ENCODE measurements at regions not wholly inside any gene's neighbourhood (a gene's known extent, or its start where the extent isn't known, plus 50 kb on each side); places are given as distances from the start of the nearest gene placed in this dataset.

DNA sequence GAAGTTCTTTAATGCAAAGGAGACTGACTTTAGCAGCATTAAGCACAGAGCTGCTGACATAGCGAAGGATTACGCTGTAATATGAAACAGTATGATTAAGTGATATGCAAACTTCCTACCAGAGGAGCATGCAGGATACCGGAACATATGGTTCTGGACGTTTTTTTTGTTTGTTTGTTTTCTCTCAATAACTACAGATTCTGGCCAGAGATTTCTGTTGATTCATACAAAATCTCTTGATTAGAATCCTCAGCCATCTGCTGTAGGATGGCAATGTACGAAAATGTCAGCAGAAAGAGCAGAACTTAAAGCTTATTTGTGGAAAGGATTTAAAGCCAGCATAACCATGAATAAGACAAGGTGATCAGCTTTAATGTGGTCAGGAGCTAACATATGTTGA is 970.7 kb downstream of the KCNT2 start:
- DNase-seq (ENCODE audit: low read depth, low spot score): no peak

DNA sequence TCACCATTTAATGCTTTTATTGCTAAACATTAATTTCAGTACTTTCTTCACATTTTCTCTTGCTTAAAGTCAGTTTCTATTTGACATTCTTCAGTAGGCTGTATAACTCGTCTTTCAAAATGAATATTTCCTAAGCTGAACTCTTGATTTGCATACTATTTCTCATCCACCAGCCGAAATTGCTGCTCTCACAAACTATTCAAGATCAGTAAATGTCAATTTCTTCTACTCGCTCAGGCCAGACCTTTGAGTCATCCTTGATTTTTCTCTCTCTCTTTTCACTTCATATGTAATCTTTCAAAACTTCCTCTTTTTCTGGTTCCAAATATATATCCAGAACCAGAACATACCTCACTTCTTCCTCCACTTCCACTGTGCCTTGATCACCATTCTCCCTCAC is 990.0 kb downstream of the KCNT2 start:
- no peak for DNase-seq (ENCODE audit: low read depth, low spot score)
- no peak overlapping the region for H3K4me3 ChIP-seq (ENCODE audit: low read length)

More for the DNA sequence above, 970.7 kb downstream of the KCNT2 start:
- no peak overlapping the region for H3K4me3 ChIP-seq (ENCODE audit: low read length)

DNA sequence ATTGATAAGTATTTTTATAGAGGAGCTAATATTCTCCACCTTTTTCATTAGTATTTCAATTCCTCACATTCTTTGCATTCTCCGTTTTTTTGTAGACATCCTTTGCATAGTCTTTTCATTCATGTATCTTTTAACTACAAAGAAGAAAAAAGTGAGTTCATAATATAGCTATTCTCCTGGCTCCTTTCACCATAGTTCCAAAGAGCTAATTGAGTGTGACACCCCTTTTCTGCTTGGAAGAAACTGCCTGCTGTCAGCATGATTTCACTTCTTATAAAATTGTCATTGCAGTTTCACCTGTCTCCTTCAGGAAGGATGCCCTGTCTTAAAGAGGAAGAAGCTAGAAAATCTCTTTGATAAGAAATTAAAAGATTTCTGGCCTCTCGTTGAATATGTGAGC is 991.1 kb downstream of the KCNT2 start:
- H3K4me3 ChIP-seq (ENCODE audit: low read length): no peak overlapping the region
- DNase-seq (ENCODE audit: low read depth, low spot score): no peak

DNA sequence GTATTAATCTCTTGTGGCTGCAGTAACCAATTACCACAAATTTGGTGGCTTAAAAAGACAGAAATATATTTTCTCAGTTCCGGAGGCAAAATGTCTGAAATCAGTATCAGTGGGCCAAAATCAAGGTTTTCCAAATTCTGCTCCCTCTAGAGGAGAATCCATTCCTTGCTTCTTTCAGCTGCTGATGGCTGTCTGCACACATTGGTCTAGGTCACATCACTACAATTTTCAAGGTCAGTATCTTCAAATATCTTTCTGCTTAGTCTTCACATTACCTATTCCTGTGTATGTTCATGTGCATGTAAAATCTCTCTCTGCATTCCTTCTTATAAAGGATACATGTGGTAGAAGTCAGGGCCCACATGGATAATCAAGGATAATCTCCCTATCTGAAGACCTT is 999.4 kb downstream of the KCNT2 start:
- no peak overlapping the region for H3K4me3 ChIP-seq (ENCODE audit: low read length)
- no peak for DNase-seq (ENCODE audit: low read depth, low spot score)

GRCh38 chr1:195606483-195606882 is 1001.8 kb downstream of the KCNT2 start:
- H3K4me3 ChIP-seq (ENCODE audit: low read length): no peak overlapping the region
- DNase-seq (ENCODE audit: low read depth, low spot score): no peak

DNA sequence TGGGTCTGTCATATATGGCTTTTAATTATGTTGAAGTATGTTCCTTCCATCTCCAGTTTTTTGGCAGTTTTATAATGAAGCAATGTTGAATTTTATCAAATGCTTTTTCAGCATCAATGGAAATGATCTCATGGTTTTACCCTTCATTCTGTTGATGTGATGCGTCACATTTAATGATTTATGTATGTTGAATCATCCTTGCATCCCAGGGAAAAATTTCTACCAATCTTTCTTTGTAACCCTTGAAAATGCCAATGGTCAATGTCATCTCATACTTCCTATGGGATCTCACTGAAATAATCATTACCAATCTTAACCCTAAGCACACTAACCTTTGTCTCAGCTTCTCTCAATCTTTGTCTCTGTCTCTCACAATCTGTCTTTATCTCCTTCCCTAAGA is 1004.0 kb downstream of the KCNT2 start:
- DNase-seq (ENCODE audit: low read depth, low spot score): no peak

DNA sequence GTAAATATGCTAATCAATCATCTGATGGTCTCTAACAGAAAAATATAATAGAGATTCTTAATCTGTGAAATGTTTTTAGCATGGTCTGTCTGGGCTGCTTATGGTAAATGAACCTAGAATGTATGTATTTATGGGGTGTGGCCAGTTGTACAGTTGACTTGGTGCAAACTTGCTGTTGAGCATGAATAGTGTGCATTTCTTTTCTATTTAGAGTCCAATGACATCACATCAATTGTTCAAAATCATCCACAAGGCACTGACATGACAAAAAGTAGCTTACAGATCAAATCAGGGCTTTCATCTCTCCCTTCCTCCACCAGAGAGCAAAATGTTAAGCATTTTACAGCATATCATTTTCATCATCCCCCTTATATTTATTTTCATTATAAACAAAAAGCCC is 1010.3 kb downstream of the KCNT2 start:
- DNase-seq (ENCODE audit: low read depth, low spot score): no peak
- no peak overlapping the region for H3K4me3 ChIP-seq (ENCODE audit: low read length)

More for the DNA sequence above, 1004.0 kb downstream of the KCNT2 start:
- H3K4me3 ChIP-seq (ENCODE audit: low read length): no peak overlapping the region

DNA sequence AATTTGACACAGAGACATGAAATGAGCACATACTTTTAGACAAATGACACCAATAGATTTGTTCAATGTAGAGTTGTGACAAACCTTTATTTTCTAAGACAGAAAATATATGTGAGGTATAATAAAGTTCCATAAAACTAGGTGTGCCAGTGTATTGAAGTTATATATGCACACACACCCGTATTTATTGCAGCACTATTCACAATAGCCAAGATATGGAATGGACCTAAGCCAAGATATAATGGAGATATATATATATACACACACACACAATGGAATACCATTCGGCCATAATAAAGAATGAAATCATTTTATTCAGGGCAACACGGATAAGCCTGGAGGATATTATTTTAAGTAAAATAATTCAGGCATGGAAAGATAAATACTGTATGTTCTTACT is 1013.5 kb downstream of the KCNT2 start:
- DNase-seq (ENCODE audit: low read depth, low spot score): no peak
- no peak overlapping the region for H3K4me3 ChIP-seq (ENCODE audit: low read length)

GRCh38 chr1:195594322-195594721 is 1013.9 kb downstream of the KCNT2 start:
- DNase-seq (ENCODE audit: low read depth, low spot score): no peak
- no peak overlapping the region for H3K4me3 ChIP-seq (ENCODE audit: low read length)

DNA sequence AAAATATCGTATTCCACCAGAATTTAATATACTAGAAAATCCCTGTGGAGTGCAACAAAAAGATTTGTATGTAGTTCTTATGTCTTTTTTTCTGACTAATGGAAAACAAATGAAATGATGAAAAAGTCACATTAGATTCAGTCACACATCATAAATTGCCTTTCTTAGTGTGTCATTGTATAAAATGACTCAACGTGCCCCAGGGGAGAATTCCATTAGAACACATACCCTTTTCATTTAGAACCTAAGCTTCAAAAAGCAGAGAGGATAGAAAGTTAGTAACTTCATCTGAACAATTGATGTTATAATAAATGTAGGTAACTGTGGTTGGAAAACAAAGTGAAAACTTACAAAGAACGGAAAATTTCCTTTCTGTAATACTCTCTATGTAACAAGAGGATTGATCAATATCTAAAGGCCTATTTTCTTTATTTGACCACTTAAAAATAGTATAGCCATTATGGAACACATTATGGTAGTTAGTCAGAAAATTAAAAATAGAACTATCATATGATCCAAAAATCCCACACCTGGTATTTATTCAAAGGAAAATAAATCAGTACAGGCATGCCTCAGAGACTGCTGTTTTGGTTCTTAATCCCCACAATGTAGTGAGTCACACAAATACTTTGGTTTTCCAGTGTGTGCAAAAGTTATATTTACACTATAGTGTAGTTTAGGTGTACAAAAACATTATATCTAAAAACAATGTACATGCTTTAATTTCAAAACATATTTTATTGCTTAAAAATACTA is 1016.1 kb downstream of the KCNT2 start:
- no peak for DNase-seq (ENCODE audit: low read depth, low spot score)
- H3K4me3 ChIP-seq (ENCODE audit: low read length): no peak overlapping the region

DNA sequence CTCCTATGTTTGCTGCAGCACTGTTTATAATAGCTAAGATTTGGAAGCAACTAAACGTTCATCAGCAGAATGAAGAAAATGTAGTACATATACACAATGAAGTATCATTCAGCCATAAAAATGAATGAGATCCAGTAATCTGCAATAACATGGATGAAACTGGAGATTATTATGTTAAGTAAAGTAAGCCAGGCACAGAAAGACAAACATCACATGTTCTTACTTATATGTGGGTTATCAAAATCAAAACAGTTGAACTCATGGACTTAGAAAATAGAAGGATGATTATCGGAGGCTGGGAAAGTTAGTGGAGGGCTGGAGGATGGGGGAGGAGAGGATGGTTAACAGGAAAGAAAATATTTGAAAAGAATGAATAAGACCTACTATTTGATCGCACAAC is 1017.6 kb downstream of the KCNT2 start:
- no peak overlapping the region for H3K4me3 ChIP-seq (ENCODE audit: low read length)
- no peak for DNase-seq (ENCODE audit: low read depth, low spot score)

- DNase-seq (ENCODE audit: low read depth, low spot score): no peak
- H3K4me3 ChIP-seq (ENCODE audit: low read length): no peak overlapping the region
Measured at GRCh38 chr1:195584870-195585624, 1023.2 kb downstream of the KCNT2 start.

GRCh38 chr1:195580988-195581387 is 1027.3 kb downstream of the KCNT2 start:
- no peak for DNase-seq (ENCODE audit: low read depth, low spot score)
- H3K4me3 ChIP-seq (ENCODE audit: low read length): no peak overlapping the region

- no peak overlapping the region for H3K4me3 ChIP-seq (ENCODE audit: low read length)
- no peak for DNase-seq (ENCODE audit: low read depth, low spot score)
Measured at GRCh38 chr1:195577748-195578147, 1030.5 kb downstream of the KCNT2 start.

- no peak for DNase-seq (ENCODE audit: low read depth, low spot score)
- no peak overlapping the region for H3K4me3 ChIP-seq (ENCODE audit: low read length)
Measured at GRCh38 chr1:195576641-195577040, 1031.6 kb downstream of the KCNT2 start.

DNA sequence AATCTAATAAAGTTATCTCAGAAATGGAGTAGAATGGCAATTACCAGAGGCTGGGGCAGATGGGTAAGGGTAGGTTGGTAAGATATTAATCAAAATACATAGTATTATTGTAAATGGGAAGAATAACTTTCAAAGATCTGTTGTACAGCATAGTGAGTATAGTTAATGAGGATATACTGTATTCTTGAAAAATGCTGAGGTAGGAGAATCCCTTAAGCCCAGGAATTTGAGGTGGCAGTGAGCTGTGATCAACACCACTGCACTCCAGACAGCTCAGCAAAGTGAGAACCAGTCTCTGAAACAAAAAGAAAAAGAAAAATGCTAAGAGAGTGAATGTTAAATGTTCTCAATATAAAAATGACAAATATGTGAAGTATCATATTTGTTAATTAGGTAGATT is 1033.7 kb downstream of the KCNT2 start:
- DNase-seq (ENCODE audit: low read depth, low spot score): no peak
- no peak overlapping the region for H3K4me3 ChIP-seq (ENCODE audit: low read length)

- no peak overlapping the region for H3K4me3 ChIP-seq (ENCODE audit: low read length)
- DNase-seq (ENCODE audit: low read depth, low spot score): no peak
Measured at GRCh38 chr1:195569934-195570333, 1038.3 kb downstream of the KCNT2 start.

- no peak overlapping the region for H3K4me3 ChIP-seq (ENCODE audit: low read length)
- no peak for DNase-seq (ENCODE audit: low read depth, low spot score)
Measured at GRCh38 chr1:195568389-195568788, 1039.9 kb downstream of the KCNT2 start.

DNA sequence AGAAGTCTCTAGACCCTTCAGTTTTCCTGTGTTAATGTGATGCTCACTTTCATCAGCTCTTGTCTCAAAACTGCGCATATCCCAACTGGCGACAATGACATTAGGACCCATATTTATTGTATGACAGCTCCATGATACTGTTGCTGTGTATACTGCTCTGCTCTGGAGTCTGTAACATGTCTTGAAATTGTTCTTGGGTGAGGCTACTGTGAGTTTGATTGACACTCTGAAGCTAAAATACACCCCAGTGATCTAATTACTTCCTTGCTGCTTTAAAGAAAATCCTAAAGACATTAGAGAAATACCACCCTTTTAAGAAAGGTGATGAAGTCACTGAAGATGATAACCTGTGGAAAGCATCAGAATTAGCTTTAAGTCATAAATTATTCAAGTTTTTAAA is 1046.2 kb downstream of the KCNT2 start:
- H3K4me3 ChIP-seq (ENCODE audit: low read length): no peak overlapping the region
- no peak for DNase-seq (ENCODE audit: low read depth, low spot score)

GRCh38 chr1:195550071-195550862 is 1058.0 kb downstream of the KCNT2 start:
- no peak for DNase-seq (ENCODE audit: low read depth, low spot score)
- no peak overlapping the region for H3K4me3 ChIP-seq (ENCODE audit: low read length)

All from Jurkat, Clone E6-1 (cell line).